ENCODE measurements at regions not wholly inside any gene's neighbourhood (a gene's known extent, or its start where the extent isn't known, plus 50 kb on each side); places are given as distances from the start of the nearest gene placed in this dataset.
"Not testable (repeated sequence)": the region's sequence is repeated elsewhere in the genome, so short reads cannot be mapped to it uniquely, and the experiment has no call there.

GRCh38 chr6:139985236-139985815 lies 610.9 kb upstream of the CITED2 start:
- DNase-seq = no peak

- no peak for DNase-seq
These were observed 609.9 kb upstream of the CITED2 start for GRCh38 chr6:139984317-139984716.

- DNase-seq = no peak
These were observed 609.3 kb upstream of the CITED2 start for GRCh38 chr6:139983555-139984276.

GRCh38 chr6:139982652-139983295 lies 608.3 kb upstream of the CITED2 start:
- DNase-seq = no peak

- DNase-seq = no peak
These were observed 607.7 kb upstream of the CITED2 start for GRCh38 chr6:139982195-139982594.

- DNase-seq = no peak
These were observed 607.3 kb upstream of the CITED2 start for GRCh38 chr6:139981768-139982181.

- no peak for DNase-seq
These were observed 606.7 kb upstream of the CITED2 start for GRCh38 chr6:139981066-139981624.

GRCh38 chr6:139980631-139981030 lies 606.2 kb upstream of the CITED2 start:
- DNase-seq = not testable (repeated sequence)

- no peak for DNase-seq
These were observed 604.7 kb upstream of the CITED2 start for GRCh38 chr6:139979021-139979725.

- no peak for DNase-seq
These were observed 603.5 kb upstream of the CITED2 start for GRCh38 chr6:139977887-139978332.

- DNase-seq = no peak
These were observed 599.4 kb upstream of the CITED2 start for GRCh38 chr6:139973669-139974344.

GRCh38 chr6:139972116-139972515 lies 597.7 kb upstream of the CITED2 start:
- DNase-seq = no peak

GRCh38 chr6:139970591-139970991 lies 596.1 kb upstream of the CITED2 start:
- no peak for DNase-seq

- no peak for DNase-seq
These were observed 593.0 kb upstream of the CITED2 start for GRCh38 chr6:139967497-139967896.

GRCh38 chr6:139965393-139965792 lies 590.9 kb upstream of the CITED2 start:
- DNase-seq = no peak

- no peak for DNase-seq
These were observed 590.3 kb upstream of the CITED2 start for GRCh38 chr6:139964737-139965136.

GRCh38 chr6:139962654-139963347 lies 588.4 kb upstream of the CITED2 start:
- DNase-seq = no peak

GRCh38 chr6:139961190-139961589 lies 586.7 kb upstream of the CITED2 start:
- no peak for DNase-seq

GRCh38 chr6:139960671-139961070 lies 586.2 kb upstream of the CITED2 start:
- no peak for DNase-seq

GRCh38 chr6:139955366-139956155 lies 581.1 kb upstream of the CITED2 start:
- DNase-seq = no peak

GRCh38 chr6:139954463-139955071 lies 580.1 kb upstream of the CITED2 start:
- no peak for DNase-seq
